ENCODE measurements at regions not wholly inside any gene's neighbourhood (a gene's known extent, or its start where the extent isn't known, plus 50 kb on each side); places are given as distances from the start of the nearest gene placed in this dataset.

- Histone ChIP-seq H3K27ac (ENCODE audit: control insufficient read depth, insufficient read depth) (no peak overlapping the region), H3K9ac (ENCODE audit: control insufficient read depth, insufficient read depth, low read length) (no peak overlapping the region), H3K4me1 (ENCODE audit: control insufficient read depth, insufficient read depth, low read length) (no peaks in the 10 kb centered on the region), H4K20me1 (ENCODE audit: control insufficient read depth, insufficient read depth) (no peaks in the 10 kb centered on the region), H2AFZ (ENCODE audit: control insufficient read depth, low read depth, low read length) (no peak overlapping the region), H3K4me2 (ENCODE audit: control insufficient read depth, insufficient read depth) (no peak overlapping the region), H3K27me3 (replicated peaks in 1 of 2; ENCODE audit: control insufficient read depth in 2 of 2, insufficient read depth in 2 of 2, low read length in 1 of 2) (no peaks in the 10 kb centered on the region), H3K4me3 (no peak overlapping the region), H3K36me3 (ENCODE audit: control insufficient read depth in 2 of 2, insufficient read depth in 2 of 2, low read length in 1 of 2) (no peaks in the 10 kb centered on the region), H3K9me3 (replicated peaks; ENCODE audit: control insufficient read depth, insufficient read depth, low read length) (no peaks in the 10 kb centered on the region), H3K79me2 (ENCODE audit: control insufficient read depth, insufficient read depth, low read length) (no peaks in the 10 kb centered on the region)
- BruUV-seq (replicated peaks), result no TSS peak
- 0% methylated on average over 2 of the region's 2 CpGs for WGBS (ENCODE audit: insufficient coverage, insufficient replicate concordance, low lambda C conversion rate, missing lambda C conversion rate)
- no peak for TF ChIP-seq EP300 (IDR thresholded peaks at IDR 0.05; ENCODE audit: borderline replicate concordance in 1 of 2, control insufficient read depth in 1 of 2, low read depth in 2 of 2, low read length in 2 of 2)
- TF ChIP-seq DPF2 (IDR thresholded peaks at IDR 0.05), result 0 out of 2 replicates have a peak, but pooled peaks have one; percentile 21
- ChIA-PET SMC1A (ENCODE audit: uncharacterized antibody, unreplicated experiment) (no interaction called here), CTCF (no interaction called here), RAD21 (ENCODE audit: unreplicated experiment) (no interaction called here), POLR2A (no interaction called here)
- intact Hi-C loops (cut with micrococcal nuclease; ENCODE audit: unreplicated experiment), result no loop called here
- in situ Hi-C loops (cut with MboI), result no loop called here
- peak; percentile 54 for ATAC-seq
- no peak for DNase-seq (ENCODE audit: low read depth, low spot score)
- FAIRE-seq, result no peak
Observed at GRCh38 chr6:71642120-71642519, 244.2 kb upstream of the RIMS1 start.

- RAD21 ChIA-PET (ENCODE audit: unreplicated experiment), result no interaction called here
- intact Hi-C loops (cut with micrococcal nuclease; ENCODE audit: unreplicated experiment), result no loop called here
- TF ChIP-seq CBX5 (IDR thresholded peaks at IDR 0.05; ENCODE audit: low read depth) (no peak), NFIC (IDR thresholded peaks at IDR 0.05; ENCODE audit: low read depth, low read length) (no peak), ZBTB40 (IDR thresholded peaks at IDR 0.05; ENCODE audit: borderline replicate concordance) (no peak), ATF2 (IDR thresholded peaks at IDR 0.05; ENCODE audit: low read length) (no peak), CUX1 (IDR thresholded peaks at IDR 0.05; ENCODE audit: insufficient replicate concordance, low read depth, low read length) (no peak)
Observed at GRCh38 chr6:71642793-71643192, 243.6 kb upstream of the RIMS1 start.

More at GRCh38 chr6:71642793-71643192, 243.6 kb upstream of the RIMS1 start:
- Histone ChIP-seq H3K27ac (ENCODE audit: control insufficient read depth, insufficient read depth) (no peak overlapping the region), H3K79me2 (ENCODE audit: control insufficient read depth, insufficient read depth, low read length) (no peaks in the 10 kb centered on the region), H4K20me1 (ENCODE audit: control insufficient read depth, insufficient read depth) (no peaks in the 10 kb centered on the region), H3K36me3 (ENCODE audit: control insufficient read depth in 2 of 2, insufficient read depth in 2 of 2, low read length in 1 of 2) (no peaks in the 10 kb centered on the region), H3K9me3 (replicated peaks; ENCODE audit: control insufficient read depth, insufficient read depth, low read length) (no peaks in the 10 kb centered on the region), H3K4me2 (ENCODE audit: control insufficient read depth, insufficient read depth) (no peak overlapping the region), H2AFZ (ENCODE audit: control insufficient read depth, low read depth, low read length) (no peak overlapping the region), H3K4me3 (no peak overlapping the region), H3K4me1 (ENCODE audit: control insufficient read depth, insufficient read depth, low read length) (no peaks in the 10 kb centered on the region), H3K27me3 (replicated peaks in 1 of 2; ENCODE audit: control insufficient read depth in 2 of 2, insufficient read depth in 2 of 2, low read length in 1 of 2) (no peaks in the 10 kb centered on the region), H3K9ac (ENCODE audit: control insufficient read depth, insufficient read depth, low read length) (no peak overlapping the region)
- DNase-seq (ENCODE audit: low read depth, low spot score) (no peak), FAIRE-seq (no peak), ATAC-seq (no peak)
- POLR2A ChIA-PET, result no interaction called here
- in situ Hi-C loops (cut with MboI), result no loop called here
- no TSS peak for BruUV-seq (replicated peaks)
- SMC1A ChIA-PET (ENCODE audit: uncharacterized antibody, unreplicated experiment), result no interaction called here
- CTCF ChIA-PET, result no interaction called here
- 80% methylated on average over 4 of the region's 4 CpGs for WGBS (ENCODE audit: insufficient coverage, insufficient replicate concordance, low lambda C conversion rate, missing lambda C conversion rate)
